LNCaP clone FGC (cell line): ENCODE measurements at regions not wholly inside any gene's neighbourhood (a gene's known extent, or its start where the extent isn't known, plus 50 kb on each side); places are given as distances from the start of the nearest gene placed in this dataset.

Experiments
- DNase-seq: peaks from one replicate; pipeline ENCODE4 v3.0.0-alpha.2; 2011; ENCODE audit warnings: low read depth
- H3K4me3 ChIP-seq: 2 replicates; pipeline ENCODE4 v1.5.1; 2011; ENCODE audit warnings: mild to moderate bottlenecking, low read depth, low read length, control low read depth
- TF ChIP-seq, protein P1 (sequence below): IDR thresholded peaks from 2 replicates; pipeline ENCODE4 v1.5.1; 2012; ENCODE audit warnings: mild to moderate bottlenecking; ENCODE audit not compliant: control insufficient read depth, insufficient read depth; ENCODE audit errors: extremely low read depth

DNA sequence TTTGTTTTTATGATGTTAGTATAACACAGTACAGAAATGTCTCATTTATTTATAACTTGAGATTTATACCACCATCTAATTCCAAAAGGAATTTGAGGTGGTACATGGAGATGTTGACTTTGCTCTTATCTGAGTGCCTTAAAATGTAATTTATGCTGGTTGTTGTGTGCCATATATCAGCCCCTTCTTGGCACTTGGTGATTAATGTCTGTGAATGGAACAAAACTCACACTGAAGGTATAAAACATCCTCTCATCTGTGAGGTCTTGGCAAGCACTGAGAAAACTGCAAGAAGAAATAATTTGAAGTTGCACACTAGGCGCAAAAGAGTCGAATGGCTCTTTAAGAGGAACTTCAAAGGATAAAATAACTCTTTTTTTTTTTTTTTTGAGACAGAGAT, 240.4 kb downstream of the B3GLCT start:
- no peak for DNase-seq
- TF ChIP-seq, protein P1, sequence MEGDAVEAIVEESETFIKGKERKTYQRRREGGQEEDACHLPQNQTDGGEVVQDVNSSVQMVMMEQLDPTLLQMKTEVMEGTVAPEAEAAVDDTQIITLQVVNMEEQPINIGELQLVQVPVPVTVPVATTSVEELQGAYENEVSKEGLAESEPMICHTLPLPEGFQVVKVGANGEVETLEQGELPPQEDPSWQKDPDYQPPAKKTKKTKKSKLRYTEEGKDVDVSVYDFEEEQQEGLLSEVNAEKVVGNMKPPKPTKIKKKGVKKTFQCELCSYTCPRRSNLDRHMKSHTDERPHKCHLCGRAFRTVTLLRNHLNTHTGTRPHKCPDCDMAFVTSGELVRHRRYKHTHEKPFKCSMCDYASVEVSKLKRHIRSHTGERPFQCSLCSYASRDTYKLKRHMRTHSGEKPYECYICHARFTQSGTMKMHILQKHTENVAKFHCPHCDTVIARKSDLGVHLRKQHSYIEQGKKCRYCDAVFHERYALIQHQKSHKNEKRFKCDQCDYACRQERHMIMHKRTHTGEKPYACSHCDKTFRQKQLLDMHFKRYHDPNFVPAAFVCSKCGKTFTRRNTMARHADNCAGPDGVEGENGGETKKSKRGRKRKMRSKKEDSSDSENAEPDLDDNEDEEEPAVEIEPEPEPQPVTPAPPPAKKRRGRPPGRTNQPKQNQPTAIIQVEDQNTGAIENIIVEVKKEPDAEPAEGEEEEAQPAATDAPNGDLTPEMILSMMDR, result no peak
- no peak overlapping the region for H3K4me3 ChIP-seq

DNA sequence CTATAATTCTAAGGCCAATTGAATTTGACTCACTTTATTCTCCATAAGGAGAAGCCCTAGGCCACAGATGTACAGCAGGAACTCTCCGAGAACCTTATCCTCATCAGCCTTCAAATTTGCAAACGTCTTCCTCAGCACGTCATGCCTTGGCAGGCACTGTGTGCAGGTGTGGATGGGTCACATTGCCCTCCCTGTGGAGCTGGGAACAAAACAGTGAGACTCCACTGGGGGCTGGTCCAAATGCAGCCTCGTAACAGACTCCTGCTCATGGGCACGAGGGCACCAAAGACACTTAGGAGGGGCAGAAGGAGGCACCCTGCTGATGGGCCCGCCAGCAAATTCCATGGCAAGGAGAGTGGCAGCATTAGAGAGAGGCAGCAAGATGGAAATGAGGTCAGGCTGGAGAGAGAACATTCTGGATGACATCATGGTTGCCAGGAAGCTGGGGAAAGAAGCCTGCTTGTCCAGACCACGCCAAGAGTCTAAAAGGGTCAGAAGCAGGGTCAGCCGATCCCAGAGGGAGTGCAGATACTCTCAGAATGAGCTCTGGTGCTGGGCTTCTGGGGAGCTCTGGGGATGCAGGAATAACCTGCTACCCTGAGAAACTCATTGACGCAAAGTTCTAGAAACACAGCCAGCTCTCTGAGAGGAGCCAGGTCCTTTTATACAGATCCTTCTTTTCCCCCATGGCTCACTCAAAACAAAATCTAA, 242.2 kb downstream of the B3GLCT start:
- DNase-seq, result no peak
- TF ChIP-seq, protein P1, result no peak
- no peak overlapping the region for H3K4me3 ChIP-seq

DNA sequence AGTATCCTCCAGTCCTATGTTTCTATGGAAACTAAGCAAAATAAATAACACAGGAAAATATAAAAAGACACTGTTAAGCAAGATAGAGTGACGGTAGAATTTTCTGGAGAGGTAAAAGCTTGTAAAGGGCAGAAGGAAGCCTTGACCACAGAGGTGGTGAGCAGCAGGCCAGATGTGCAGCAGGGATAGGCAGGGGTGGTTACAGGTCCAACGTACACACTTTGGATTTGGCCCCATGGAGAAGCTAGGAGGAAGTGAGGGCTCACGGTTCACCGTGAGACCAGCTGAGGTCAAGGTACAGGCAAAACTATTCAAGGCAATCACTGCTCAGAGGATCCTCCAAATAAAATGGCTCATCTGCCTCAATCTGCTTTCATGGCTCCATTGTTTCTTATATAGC, 242.8 kb downstream of the B3GLCT start:
- no peak overlapping the region for H3K4me3 ChIP-seq
- no peak for DNase-seq
- TF ChIP-seq, protein P1, result no peak

DNA sequence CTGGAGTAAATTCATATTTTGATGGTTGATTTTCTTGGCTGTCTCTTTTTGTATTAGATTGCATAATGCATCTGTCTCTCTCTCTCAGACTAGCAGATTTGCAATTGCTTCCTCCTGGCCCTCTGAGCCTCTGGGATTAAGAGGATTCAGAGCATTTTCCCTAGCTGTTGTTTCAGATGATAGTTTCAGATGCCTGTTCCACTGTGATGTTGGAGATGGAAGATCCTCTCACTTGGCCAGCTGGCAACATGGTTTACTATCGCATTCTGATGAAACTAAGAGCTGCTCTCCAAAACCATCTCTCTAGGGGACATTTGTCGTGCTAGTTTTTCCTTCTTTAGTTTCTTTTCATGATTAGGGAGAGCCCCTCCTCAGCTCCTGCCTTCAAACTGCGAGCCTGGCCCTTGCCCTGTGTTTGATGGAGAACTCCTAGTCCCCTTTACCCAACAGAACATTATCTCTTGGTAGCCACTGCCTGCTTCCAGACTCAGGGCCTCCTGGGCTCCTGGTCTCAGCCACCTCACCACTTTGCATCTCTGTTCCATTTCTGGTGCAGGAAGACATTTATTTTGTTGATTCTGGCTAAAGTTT, 244.6 kb downstream of the B3GLCT start:
- no peak overlapping the region for H3K4me3 ChIP-seq
- DNase-seq, result no peak
- TF ChIP-seq, protein P1, result no peak

DNA sequence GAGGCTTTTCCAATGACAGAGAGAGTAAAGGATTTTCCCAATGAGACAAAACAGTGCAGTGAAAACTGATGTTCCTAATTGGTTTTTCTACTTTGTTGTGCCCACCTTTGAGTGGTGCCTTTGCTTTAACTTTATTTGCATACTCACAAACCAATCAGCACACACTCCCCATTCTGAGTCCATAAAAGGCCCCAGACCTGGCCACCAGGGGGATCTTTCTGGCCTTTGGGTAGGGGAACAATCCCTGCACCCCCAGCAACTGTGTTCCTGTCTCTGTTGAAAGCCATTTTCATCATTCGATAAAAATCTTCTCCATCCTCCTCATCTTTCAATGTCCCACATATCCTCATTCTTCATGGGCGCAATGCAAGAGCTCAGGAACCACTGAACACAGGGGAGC, 252.8 kb downstream of the B3GLCT start:
- no peak overlapping the region for H3K4me3 ChIP-seq
- DNase-seq, result no peak
- TF ChIP-seq, protein P1, result no peak

DNA sequence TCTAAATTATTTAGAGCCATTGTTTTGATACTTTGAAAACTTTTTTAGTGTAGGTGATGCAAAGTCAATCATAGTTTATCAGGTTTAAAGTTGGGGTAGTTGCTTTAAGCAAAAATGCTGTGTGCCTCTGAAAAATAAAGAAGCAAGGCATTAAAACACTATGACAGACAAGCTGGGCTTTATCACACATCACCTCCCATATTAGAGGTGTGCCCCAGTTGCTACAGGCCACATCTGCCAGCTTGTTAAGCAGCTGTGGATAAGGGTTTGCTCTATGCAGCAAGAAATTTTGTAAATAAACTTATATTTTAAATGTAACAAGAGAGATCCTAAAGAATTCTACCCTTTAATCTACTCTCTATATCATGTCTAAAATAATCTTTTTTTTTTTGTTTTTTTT, 255.8 kb downstream of the B3GLCT start:
- no peak for DNase-seq
- H3K4me3 ChIP-seq, result no peak overlapping the region
- TF ChIP-seq, protein P1, result no peak

DNA sequence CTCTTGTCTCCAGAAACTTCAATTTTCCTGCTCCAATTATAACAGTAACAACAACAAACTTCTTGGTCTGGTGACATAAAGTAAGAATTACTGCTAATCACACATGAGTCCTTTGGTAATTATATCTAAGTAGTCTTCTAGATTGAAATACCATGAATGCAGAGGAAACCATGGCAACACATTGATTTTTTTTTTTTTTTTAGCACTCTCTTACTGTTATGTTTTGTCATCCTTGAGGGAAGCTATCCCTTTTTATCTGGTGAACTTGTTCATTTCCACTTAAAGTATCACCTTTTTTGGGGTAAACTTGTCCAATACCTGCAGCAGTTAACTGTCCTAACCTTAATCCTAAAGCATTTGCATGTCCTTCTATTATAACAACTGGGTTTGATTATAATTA, 256.3 kb downstream of the B3GLCT start:
- TF ChIP-seq, protein P1, result no peak
- DNase-seq, result no peak
- H3K4me3 ChIP-seq, result no peak overlapping the region
